Nephron progenitor cell (in vitro differentiated cells): ENCODE measurements at regions not wholly inside any gene's neighbourhood (a gene's known extent, or its start where the extent isn't known, plus 50 kb on each side); places are given as distances from the start of the nearest gene placed in this dataset.

Experiments
- DNase-seq: peaks from one replicate; pipeline ENCODE4 v3.0.0; 2021
- H3K27ac Mint-ChIP-seq: 2 replicates; pipeline ENCODE4 v1.8.0; 2021; ENCODE audit warnings: mild to moderate bottlenecking, moderate library complexity, mixed read lengths
- H3K27me3 Mint-ChIP-seq: 2 replicates; pipeline ENCODE4 v1.8.0; 2021; ENCODE audit warnings: mild to moderate bottlenecking, low read depth, mixed read lengths; ENCODE audit not compliant: poor library complexity
- H3K36me3 Mint-ChIP-seq: 2 replicates; pipeline ENCODE4 v1.8.0; 2021; ENCODE audit warnings: low read depth, mixed read lengths
- H3K4me1 Mint-ChIP-seq: 2 replicates; pipeline ENCODE4 v1.8.0; 2021; ENCODE audit warnings: mixed read lengths
- H3K4me3 Mint-ChIP-seq: 2 replicates; pipeline ENCODE4 v1.8.0; 2021; ENCODE audit warnings: mild to moderate bottlenecking, moderate library complexity, mixed read lengths
- H3K9me3 Mint-ChIP-seq: 2 replicates; pipeline ENCODE4 v1.8.0; 2021; ENCODE audit warnings: mild to moderate bottlenecking, moderate library complexity, mixed read lengths
- TF ChIP-seq, protein P1 (sequence below): fragments of 200-600 bp; sonication (generic); IDR thresholded peaks from 2 replicates; pipeline ENCODE4 v1.5.0; 2021; ENCODE audit warnings: antibody characterized with exemption

- TF ChIP-seq, protein P1, sequence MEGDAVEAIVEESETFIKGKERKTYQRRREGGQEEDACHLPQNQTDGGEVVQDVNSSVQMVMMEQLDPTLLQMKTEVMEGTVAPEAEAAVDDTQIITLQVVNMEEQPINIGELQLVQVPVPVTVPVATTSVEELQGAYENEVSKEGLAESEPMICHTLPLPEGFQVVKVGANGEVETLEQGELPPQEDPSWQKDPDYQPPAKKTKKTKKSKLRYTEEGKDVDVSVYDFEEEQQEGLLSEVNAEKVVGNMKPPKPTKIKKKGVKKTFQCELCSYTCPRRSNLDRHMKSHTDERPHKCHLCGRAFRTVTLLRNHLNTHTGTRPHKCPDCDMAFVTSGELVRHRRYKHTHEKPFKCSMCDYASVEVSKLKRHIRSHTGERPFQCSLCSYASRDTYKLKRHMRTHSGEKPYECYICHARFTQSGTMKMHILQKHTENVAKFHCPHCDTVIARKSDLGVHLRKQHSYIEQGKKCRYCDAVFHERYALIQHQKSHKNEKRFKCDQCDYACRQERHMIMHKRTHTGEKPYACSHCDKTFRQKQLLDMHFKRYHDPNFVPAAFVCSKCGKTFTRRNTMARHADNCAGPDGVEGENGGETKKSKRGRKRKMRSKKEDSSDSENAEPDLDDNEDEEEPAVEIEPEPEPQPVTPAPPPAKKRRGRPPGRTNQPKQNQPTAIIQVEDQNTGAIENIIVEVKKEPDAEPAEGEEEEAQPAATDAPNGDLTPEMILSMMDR = no peak
- Mint-ChIP-seq H3K4me3 (no peak overlapping the region), H3K9me3 (peaks cover 7% of the 10 kb centered on the region), H3K4me1 (no peaks in the 10 kb centered on the region), H3K27me3 (peaks cover 5% of the 10 kb centered on the region), H3K36me3 (no peaks in the 10 kb centered on the region), H3K27ac (no peak overlapping the region)
- DNase-seq = no peak
Observed at GRCh38 chr5:3943859-3944258, 348.2 kb downstream of the IRX1 start.

GRCh38 chr5:3944930-3945329, 349.3 kb downstream of the IRX1 start:
- Mint-ChIP-seq H3K27ac (no peak overlapping the region), H3K27me3 (peaks cover 5% of the 10 kb centered on the region), H3K4me1 (no peaks in the 10 kb centered on the region), H3K9me3 (no peaks in the 10 kb centered on the region), H3K4me3 (no peak overlapping the region), H3K36me3 (no peaks in the 10 kb centered on the region)
- TF ChIP-seq, protein P1 = no peak
- no peak for DNase-seq

DNA sequence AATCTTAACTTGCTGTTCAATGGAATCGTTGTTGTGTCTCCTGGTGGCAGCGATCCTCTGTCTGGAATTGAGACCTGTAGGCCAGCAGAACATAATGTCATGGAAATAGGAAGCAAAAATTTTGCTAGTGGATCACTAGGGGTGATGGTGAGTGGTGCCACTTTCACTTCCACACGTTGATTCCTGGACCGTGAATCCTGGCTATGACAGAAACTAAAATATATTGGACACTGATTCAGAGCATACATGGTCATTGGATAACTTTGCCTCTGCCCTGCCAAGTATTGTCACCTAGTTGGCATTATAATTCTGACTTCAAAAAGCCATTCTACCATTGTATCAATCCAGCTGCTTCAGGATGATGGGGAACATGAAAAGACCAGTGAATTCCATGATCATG, 353.2 kb downstream of the IRX1 start:
- Mint-ChIP-seq H3K4me1 (no peaks in the 10 kb centered on the region), H3K4me3 (no peak overlapping the region), H3K9me3 (peaks cover 22% of the 10 kb centered on the region), H3K27ac (no peak overlapping the region), H3K27me3 (no peaks in the 10 kb centered on the region), H3K36me3 (no peaks in the 10 kb centered on the region)
- TF ChIP-seq, protein P1 = no peak
- DNase-seq = no peak

GRCh38 chr5:3954199-3954598, 358.6 kb downstream of the IRX1 start:
- peaks cover 5% of the 10 kb centered on the region for H3K27me3 Mint-ChIP-seq
- H3K27ac Mint-ChIP-seq = no peak overlapping the region
- H3K36me3 Mint-ChIP-seq = no peaks in the 10 kb centered on the region
- peaks cover 14% of the 10 kb centered on the region for H3K4me1 Mint-ChIP-seq
- no peak overlapping the region for H3K4me3 Mint-ChIP-seq
- H3K9me3 Mint-ChIP-seq = peaks cover 22% of the 10 kb centered on the region
- no peak for DNase-seq
- TF ChIP-seq, protein P1 = no peak

- DNase-seq = no peak
- TF ChIP-seq, protein P1 = no peak
- Mint-ChIP-seq H3K9me3 (peaks cover 22% of the 10 kb centered on the region), H3K4me1 (peaks cover 17% of the 10 kb centered on the region), H3K4me3 (no peak overlapping the region), H3K27me3 (peaks cover 5% of the 10 kb centered on the region), H3K36me3 (no peaks in the 10 kb centered on the region), H3K27ac (no peak overlapping the region)
Observed at GRCh38 chr5:3954633-3955032, 359.0 kb downstream of the IRX1 start.

DNA sequence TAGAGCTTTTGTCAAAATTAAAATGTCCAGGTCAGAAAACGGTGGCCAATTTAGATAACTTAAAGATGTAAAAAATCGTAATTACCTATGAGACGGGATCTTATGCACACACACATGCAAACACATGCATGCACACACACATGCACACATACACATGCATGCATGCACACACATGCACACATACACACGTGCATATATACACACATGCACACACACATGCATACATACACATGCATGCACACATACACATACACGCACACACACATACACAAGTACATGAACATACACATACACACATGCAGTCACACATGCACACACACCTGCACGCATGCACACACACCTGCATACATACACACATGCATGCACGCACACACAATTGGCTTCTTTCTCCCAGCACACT, 362.0 kb downstream of the IRX1 start:
- no peak overlapping the region for H3K27ac Mint-ChIP-seq
- H3K27me3 Mint-ChIP-seq = peaks cover 9% of the 10 kb centered on the region
- TF ChIP-seq, protein P1 = no peak
- H3K4me1 Mint-ChIP-seq = peaks cover 17% of the 10 kb centered on the region
- no peak for DNase-seq
- H3K36me3 Mint-ChIP-seq = no peaks in the 10 kb centered on the region
- H3K4me3 Mint-ChIP-seq = no peak overlapping the region
- peaks cover 16% of the 10 kb centered on the region for H3K9me3 Mint-ChIP-seq
